Hindlimb muscle (tissue), 1 donor: ENCODE measurements at regions not wholly inside any gene's neighbourhood (a gene's known extent, or its start where the extent isn't known, plus 50 kb on each side); places are given as distances from the start of the nearest gene placed in this dataset.

ENCODE experiments used
- DNase-seq: peaks from one replicate; pipeline ENCODE4 v3.0.0-alpha.2; 2013

GRCh38 chr1:59155351-59155750, 141.5 kb upstream of the FGGY start:
- no peak for DNase-seq

GRCh38 chr1:59156051-59156450, 140.8 kb upstream of the FGGY start:
- no peak for DNase-seq

- DNase-seq = no peak
Observed at GRCh38 chr1:59156526-59157199, 140.2 kb upstream of the FGGY start.

GRCh38 chr1:59158321-59158720, 138.6 kb upstream of the FGGY start:
- DNase-seq = no peak

GRCh38 chr1:59159557-59160203, 137.2 kb upstream of the FGGY start:
- no peak for DNase-seq

- DNase-seq = no peak
Observed at GRCh38 chr1:59161136-59161535, 135.8 kb upstream of the FGGY start.

- DNase-seq = no peak
Observed at GRCh38 chr1:59162665-59163064, 134.2 kb upstream of the FGGY start.

- no peak for DNase-seq
Observed at GRCh38 chr1:59163268-59164092, 133.4 kb upstream of the FGGY start.

- no peak for DNase-seq
Observed at GRCh38 chr1:59164371-59164770, 132.5 kb upstream of the FGGY start.

GRCh38 chr1:59165353-59165752, 131.5 kb upstream of the FGGY start:
- no peak for DNase-seq

GRCh38 chr1:59169703-59170102, 127.2 kb upstream of the FGGY start:
- no peak for DNase-seq

- DNase-seq = no peak
Observed at GRCh38 chr1:59170659-59171058, 126.2 kb upstream of the FGGY start.

GRCh38 chr1:59171788-59172187, 125.1 kb upstream of the FGGY start:
- DNase-seq = no peak

GRCh38 chr1:59172693-59173092, 124.2 kb upstream of the FGGY start:
- DNase-seq = no peak

GRCh38 chr1:59173721-59174120, 123.2 kb upstream of the FGGY start:
- DNase-seq = no peak

GRCh38 chr1:59176471-59176870, 120.4 kb upstream of the FGGY start:
- no peak for DNase-seq

GRCh38 chr1:59177756-59178155, 119.1 kb upstream of the FGGY start:
- no peak for DNase-seq

GRCh38 chr1:59178339-59179187, 118.3 kb upstream of the FGGY start:
- DNase-seq = peak; percentile 91

- DNase-seq = no peak
Observed at GRCh38 chr1:59179673-59180072, 117.2 kb upstream of the FGGY start.

- DNase-seq = no peak
Observed at GRCh38 chr1:59180735-59181134, 116.2 kb upstream of the FGGY start.

GRCh38 chr1:59183749-59184317, 113.1 kb upstream of the FGGY start:
- no peak for DNase-seq

GRCh38 chr1:59184365-59184905, 112.5 kb upstream of the FGGY start:
- DNase-seq = no peak
